WTC11 (cell line): ENCODE measurements at regions not wholly inside any gene's neighbourhood (a gene's known extent, or its start where the extent isn't known, plus 50 kb on each side); places are given as distances from the start of the nearest gene placed in this dataset.

ENCODE experiments used
- ATAC-seq: fragments of 200-7000 bp; cut with Tn5 transposase; 2 replicates; pipeline ENCODE4 v1.10.0; 2021; ENCODE audit warnings: mild to moderate bottlenecking, moderate library complexity
- CTCF ChIA-PET: fragments of 300-600 bp; sonication (Branson Sonifier 250); formaldehyde crosslinking; loops from one replicate; lab custom pipeline; 2021; ENCODE audit warnings: antibody characterized with exemption; lab: Charles Lee
- POLR2A ChIA-PET: fragments of 350-600 bp; sonication (Branson Sonifier 250); formaldehyde crosslinking; loops from one replicate; lab custom pipeline; 2021; ENCODE audit warnings: antibody characterized with exemption; lab: Charles Lee
- DNase-seq: peaks from one replicate; pipeline ENCODE4 v3.0.0; 2021; ENCODE audit warnings: low spot score
- H3K27ac Mint-ChIP-seq: 2 replicates; pipeline ENCODE4 v1.8.0; 2021; ENCODE audit warnings: mixed read lengths
- H3K27me3 Mint-ChIP-seq: 2 replicates; pipeline ENCODE4 v1.8.0; 2021; ENCODE audit warnings: low read depth, mild to moderate bottlenecking, moderate library complexity, mixed read lengths
- H3K36me3 Mint-ChIP-seq: 2 replicates; pipeline ENCODE4 v1.8.0; 2021; ENCODE audit warnings: mixed read lengths
- H3K4me1 Mint-ChIP-seq: 2 replicates; pipeline ENCODE4 v1.8.0; 2022; ENCODE audit warnings: mixed read lengths
- H3K4me3 Mint-ChIP-seq: 2 replicates; pipeline ENCODE4 v1.8.0; 2021; ENCODE audit warnings: mild to moderate bottlenecking, moderate library complexity, mixed read lengths
- H3K9me3 Mint-ChIP-seq: 2 replicates; pipeline ENCODE4 v1.8.0; 2021; ENCODE audit warnings: mixed read lengths
- CBFB ChIP-seq: sonication (generic); formaldehyde crosslinking; IDR thresholded peaks from 2 replicates; pipeline ENCODE4 v1.8.1; 2022; ENCODE audit warnings: mild to moderate bottlenecking, low read depth, missing genetic modification reagents
- ETV6 ChIP-seq: sonication (generic); formaldehyde crosslinking; IDR thresholded peaks from 2 replicates; pipeline ENCODE4 v1.8.1; 2022; ENCODE audit warnings: mild to moderate bottlenecking, missing genetic modification reagents
- FOXK1 ChIP-seq: sonication (generic); formaldehyde crosslinking; IDR thresholded peaks from 2 replicates; pipeline ENCODE4 v1.8.0; 2022; ENCODE audit warnings: mild to moderate bottlenecking, moderate library complexity, missing genetic modification reagents
- IRF2 ChIP-seq: sonication (generic); formaldehyde crosslinking; IDR thresholded peaks from 2 replicates; pipeline ENCODE4 v1.8.0; 2022; ENCODE audit warnings: low read depth, missing genetic modification reagents, borderline replicate concordance
- KAT7 ChIP-seq: sonication (generic); formaldehyde crosslinking; IDR thresholded peaks from 2 replicates; pipeline ENCODE4 v1.8.1; 2023; ENCODE audit warnings: missing genetic modification reagents, mild to moderate bottlenecking, borderline replicate concordance
- MLX ChIP-seq: sonication (generic); formaldehyde crosslinking; IDR thresholded peaks from 2 replicates; pipeline ENCODE4 v1.8.1; 2023; ENCODE audit warnings: mild to moderate bottlenecking, missing genetic modification reagents, moderate library complexity
- MYBL2 ChIP-seq: sonication (generic); formaldehyde crosslinking; IDR thresholded peaks from 2 replicates; pipeline ENCODE4 v1.8.1; 2023; ENCODE audit warnings: mild to moderate bottlenecking, moderate library complexity, missing genetic modification reagents
- NR1H2 ChIP-seq: sonication (generic); formaldehyde crosslinking; IDR thresholded peaks from 2 replicates; pipeline ENCODE4 v1.9.0; 2021; ENCODE audit warnings: mild to moderate bottlenecking, moderate library complexity, missing genetic modification reagents
- OVOL2 ChIP-seq: fragments of 250-450 bp; sonication (Bioruptor Pico); IDR thresholded peaks from 2 replicates; pipeline ENCODE4 v1.9.0; 2021; ENCODE audit warnings: mild to moderate bottlenecking, borderline replicate concordance
- PREB ChIP-seq: sonication (generic); formaldehyde crosslinking; IDR thresholded peaks from 2 replicates; pipeline ENCODE4 v1.8.1; 2022; ENCODE audit warnings: mild to moderate bottlenecking, missing genetic modification reagents, moderate library complexity, borderline replicate concordance
- PRRX2 ChIP-seq: fragments of 250-450 bp; sonication (Bioruptor Pico); IDR thresholded peaks from 2 replicates; pipeline ENCODE4 v1.8.0; 2021; ENCODE audit warnings: mild to moderate bottlenecking
- SOX15 ChIP-seq: fragments of 250-450 bp; sonication (Bioruptor Pico); IDR thresholded peaks from 2 replicates; pipeline ENCODE4 v1.9.0; 2021; ENCODE audit warnings: mild to moderate bottlenecking
- ZMAT4 ChIP-seq: fragments of 250-450 bp; sonication (Bioruptor Pico); IDR thresholded peaks from 2 replicates; pipeline ENCODE4 v1.9.0; 2021; ENCODE audit warnings: mild to moderate bottlenecking
- ZNF121 ChIP-seq: sonication (generic); formaldehyde crosslinking; IDR thresholded peaks from 2 replicates; pipeline ENCODE4 v1.8.0; 2023; ENCODE audit warnings: missing genetic modification reagents
- ZNF671 ChIP-seq: fragments of 250-450 bp; sonication (Bioruptor Pico); IDR thresholded peaks from 2 replicates; pipeline ENCODE4 v1.8.0; 2021; ENCODE audit warnings: mild to moderate bottlenecking
- TF ChIP-seq, protein P1 (sequence below): sonication (generic); formaldehyde crosslinking; IDR thresholded peaks from 2 replicates; pipeline ENCODE4 v1.8.0; 2023; ENCODE audit warnings: missing genetic modification reagents, mild to moderate bottlenecking, borderline replicate concordance
- TF ChIP-seq, protein P2 (sequence below): fragments of 200-600 bp; IDR thresholded peaks from 2 replicates; pipeline ENCODE4 v1.8.0; 2022; ENCODE audit warnings: antibody characterized with exemption
- TF ChIP-seq, protein P3 (sequence below): sonication (generic); formaldehyde crosslinking; IDR thresholded peaks from 2 replicates; pipeline ENCODE4 v1.8.1; 2022; ENCODE audit warnings: low read depth, missing genetic modification reagents, borderline replicate concordance

- TF ChIP-seq, protein P1, sequence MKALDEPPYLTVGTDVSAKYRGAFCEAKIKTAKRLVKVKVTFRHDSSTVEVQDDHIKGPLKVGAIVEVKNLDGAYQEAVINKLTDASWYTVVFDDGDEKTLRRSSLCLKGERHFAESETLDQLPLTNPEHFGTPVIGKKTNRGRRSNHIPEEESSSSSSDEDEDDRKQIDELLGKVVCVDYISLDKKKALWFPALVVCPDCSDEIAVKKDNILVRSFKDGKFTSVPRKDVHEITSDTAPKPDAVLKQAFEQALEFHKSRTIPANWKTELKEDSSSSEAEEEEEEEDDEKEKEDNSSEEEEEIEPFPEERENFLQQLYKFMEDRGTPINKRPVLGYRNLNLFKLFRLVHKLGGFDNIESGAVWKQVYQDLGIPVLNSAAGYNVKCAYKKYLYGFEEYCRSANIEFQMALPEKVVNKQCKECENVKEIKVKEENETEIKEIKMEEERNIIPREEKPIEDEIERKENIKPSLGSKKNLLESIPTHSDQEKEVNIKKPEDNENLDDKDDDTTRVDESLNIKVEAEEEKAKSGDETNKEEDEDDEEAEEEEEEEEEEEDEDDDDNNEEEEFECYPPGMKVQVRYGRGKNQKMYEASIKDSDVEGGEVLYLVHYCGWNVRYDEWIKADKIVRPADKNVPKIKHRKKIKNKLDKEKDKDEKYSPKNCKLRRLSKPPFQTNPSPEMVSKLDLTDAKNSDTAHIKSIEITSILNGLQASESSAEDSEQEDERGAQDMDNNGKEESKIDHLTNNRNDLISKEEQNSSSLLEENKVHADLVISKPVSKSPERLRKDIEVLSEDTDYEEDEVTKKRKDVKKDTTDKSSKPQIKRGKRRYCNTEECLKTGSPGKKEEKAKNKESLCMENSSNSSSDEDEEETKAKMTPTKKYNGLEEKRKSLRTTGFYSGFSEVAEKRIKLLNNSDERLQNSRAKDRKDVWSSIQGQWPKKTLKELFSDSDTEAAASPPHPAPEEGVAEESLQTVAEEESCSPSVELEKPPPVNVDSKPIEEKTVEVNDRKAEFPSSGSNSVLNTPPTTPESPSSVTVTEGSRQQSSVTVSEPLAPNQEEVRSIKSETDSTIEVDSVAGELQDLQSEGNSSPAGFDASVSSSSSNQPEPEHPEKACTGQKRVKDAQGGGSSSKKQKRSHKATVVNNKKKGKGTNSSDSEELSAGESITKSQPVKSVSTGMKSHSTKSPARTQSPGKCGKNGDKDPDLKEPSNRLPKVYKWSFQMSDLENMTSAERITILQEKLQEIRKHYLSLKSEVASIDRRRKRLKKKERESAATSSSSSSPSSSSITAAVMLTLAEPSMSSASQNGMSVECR: no peak
Measured at GRCh38 chr18:55732227-55733106, 144.5 kb upstream of the TCF4 start (continued).

- H3K27ac Mint-ChIP-seq: no peak overlapping the region
- POLR2A ChIA-PET: no interaction called here
- H3K4me3 Mint-ChIP-seq: no peak overlapping the region
- TF ChIP-seq ZNF671 (CRISPR knock-in tag): no peak
- no peak for TF ChIP-seq IRF2 (CRISPR knock-in tag)
- no peak for TF ChIP-seq PREB (CRISPR knock-in tag)
- TF ChIP-seq ETV6 (CRISPR knock-in tag): no peak
- TF ChIP-seq OVOL2 (CRISPR knock-in tag): no peak
- no peak for TF ChIP-seq CBFB (CRISPR knock-in tag)
- TF ChIP-seq, protein P2, sequence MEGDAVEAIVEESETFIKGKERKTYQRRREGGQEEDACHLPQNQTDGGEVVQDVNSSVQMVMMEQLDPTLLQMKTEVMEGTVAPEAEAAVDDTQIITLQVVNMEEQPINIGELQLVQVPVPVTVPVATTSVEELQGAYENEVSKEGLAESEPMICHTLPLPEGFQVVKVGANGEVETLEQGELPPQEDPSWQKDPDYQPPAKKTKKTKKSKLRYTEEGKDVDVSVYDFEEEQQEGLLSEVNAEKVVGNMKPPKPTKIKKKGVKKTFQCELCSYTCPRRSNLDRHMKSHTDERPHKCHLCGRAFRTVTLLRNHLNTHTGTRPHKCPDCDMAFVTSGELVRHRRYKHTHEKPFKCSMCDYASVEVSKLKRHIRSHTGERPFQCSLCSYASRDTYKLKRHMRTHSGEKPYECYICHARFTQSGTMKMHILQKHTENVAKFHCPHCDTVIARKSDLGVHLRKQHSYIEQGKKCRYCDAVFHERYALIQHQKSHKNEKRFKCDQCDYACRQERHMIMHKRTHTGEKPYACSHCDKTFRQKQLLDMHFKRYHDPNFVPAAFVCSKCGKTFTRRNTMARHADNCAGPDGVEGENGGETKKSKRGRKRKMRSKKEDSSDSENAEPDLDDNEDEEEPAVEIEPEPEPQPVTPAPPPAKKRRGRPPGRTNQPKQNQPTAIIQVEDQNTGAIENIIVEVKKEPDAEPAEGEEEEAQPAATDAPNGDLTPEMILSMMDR: no peak
- no peak for TF ChIP-seq MLX (CRISPR knock-in tag)
- no peak for TF ChIP-seq KAT7
- no peak for TF ChIP-seq PRRX2
- TF ChIP-seq SOX15: no peak
- TF ChIP-seq, protein P1: no peak
- TF ChIP-seq ZMAT4 (CRISPR knock-in tag): no peak
- TF ChIP-seq NR1H2: no peak
- TF ChIP-seq, protein P3, sequence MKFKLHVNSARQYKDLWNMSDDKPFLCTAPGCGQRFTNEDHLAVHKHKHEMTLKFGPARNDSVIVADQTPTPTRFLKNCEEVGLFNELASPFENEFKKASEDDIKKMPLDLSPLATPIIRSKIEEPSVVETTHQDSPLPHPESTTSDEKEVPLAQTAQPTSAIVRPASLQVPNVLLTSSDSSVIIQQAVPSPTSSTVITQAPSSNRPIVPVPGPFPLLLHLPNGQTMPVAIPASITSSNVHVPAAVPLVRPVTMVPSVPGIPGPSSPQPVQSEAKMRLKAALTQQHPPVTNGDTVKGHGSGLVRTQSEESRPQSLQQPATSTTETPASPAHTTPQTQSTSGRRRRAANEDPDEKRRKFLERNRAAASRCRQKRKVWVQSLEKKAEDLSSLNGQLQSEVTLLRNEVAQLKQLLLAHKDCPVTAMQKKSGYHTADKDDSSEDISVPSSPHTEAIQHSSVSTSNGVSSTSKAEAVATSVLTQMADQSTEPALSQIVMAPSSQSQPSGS: no peak
- TF ChIP-seq ZNF121: no peak
- no peak for TF ChIP-seq FOXK1
- no peak for TF ChIP-seq MYBL2 (CRISPR knock-in tag)
- CTCF ChIA-PET: no interaction called here
- H3K9me3 Mint-ChIP-seq: no peaks in the 10 kb centered on the region
- no peak for ATAC-seq
- H3K27me3 Mint-ChIP-seq: no peaks in the 10 kb centered on the region; the same call in 1 of the 2 replicates
- no peak for DNase-seq
- peaks cover 3% of the 10 kb centered on the region; the same call in 1 of the 2 replicates for H3K36me3 Mint-ChIP-seq
- H3K4me1 Mint-ChIP-seq: peaks cover 9% of the 10 kb centered on the region
Measured at GRCh38 chr18:55731594-55732042, 143.6 kb upstream of the TCF4 start.
